Neural progenitor cell (in vitro differentiated cells): ENCODE measurements at regions not wholly inside any gene's neighbourhood (a gene's known extent, or its start where the extent isn't known, plus 50 kb on each side); places are given as distances from the start of the nearest gene placed in this dataset.

ENCODE experiments used
- EZH2phosphoT487 ChIP-seq: fragments of 200-600 bp; sonication (generic); IDR thresholded peaks from 2 replicates; pipeline ENCODE4 v1.6.1; 2017; ENCODE audit warnings: antibody characterized with exemption
- TF ChIP-seq, protein P1 (sequence below): fragments of 200-600 bp; sonication (generic); IDR thresholded peaks from 2 replicates; pipeline ENCODE4 v1.5.1; 2017; ENCODE audit warnings: antibody characterized with exemption, mild to moderate bottlenecking

DNA sequence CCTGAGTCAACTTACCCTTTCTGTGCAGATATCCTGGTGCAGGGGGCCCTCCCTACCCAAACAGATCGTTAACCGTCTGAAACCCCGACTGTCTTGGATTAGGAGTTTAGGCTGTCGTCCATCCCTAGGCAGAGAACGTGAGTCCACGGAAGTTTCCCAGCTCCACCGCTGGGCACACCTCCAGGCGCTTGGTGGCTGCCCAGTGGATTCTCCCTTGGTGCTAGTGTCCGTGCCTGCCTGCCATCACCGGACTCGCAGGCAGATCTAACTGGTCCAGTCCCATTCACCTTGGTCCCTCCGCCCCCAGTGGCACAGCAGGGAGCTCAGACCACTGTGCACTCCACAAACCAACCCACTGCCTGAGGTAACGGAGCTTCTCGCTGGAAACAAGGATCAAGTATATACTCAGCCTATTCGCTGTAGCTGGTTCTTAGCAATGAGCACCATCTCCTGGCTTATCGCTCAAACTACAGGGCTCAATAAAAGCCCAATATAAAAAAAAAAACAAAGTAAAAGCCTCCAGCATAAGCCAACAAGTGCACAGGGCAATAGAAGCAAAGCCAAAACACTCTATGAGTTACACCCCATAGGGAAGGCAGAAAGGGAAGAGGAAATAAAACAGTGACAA lies 79.5 kb upstream of the USP9Y start:
- TF ChIP-seq, protein P1, sequence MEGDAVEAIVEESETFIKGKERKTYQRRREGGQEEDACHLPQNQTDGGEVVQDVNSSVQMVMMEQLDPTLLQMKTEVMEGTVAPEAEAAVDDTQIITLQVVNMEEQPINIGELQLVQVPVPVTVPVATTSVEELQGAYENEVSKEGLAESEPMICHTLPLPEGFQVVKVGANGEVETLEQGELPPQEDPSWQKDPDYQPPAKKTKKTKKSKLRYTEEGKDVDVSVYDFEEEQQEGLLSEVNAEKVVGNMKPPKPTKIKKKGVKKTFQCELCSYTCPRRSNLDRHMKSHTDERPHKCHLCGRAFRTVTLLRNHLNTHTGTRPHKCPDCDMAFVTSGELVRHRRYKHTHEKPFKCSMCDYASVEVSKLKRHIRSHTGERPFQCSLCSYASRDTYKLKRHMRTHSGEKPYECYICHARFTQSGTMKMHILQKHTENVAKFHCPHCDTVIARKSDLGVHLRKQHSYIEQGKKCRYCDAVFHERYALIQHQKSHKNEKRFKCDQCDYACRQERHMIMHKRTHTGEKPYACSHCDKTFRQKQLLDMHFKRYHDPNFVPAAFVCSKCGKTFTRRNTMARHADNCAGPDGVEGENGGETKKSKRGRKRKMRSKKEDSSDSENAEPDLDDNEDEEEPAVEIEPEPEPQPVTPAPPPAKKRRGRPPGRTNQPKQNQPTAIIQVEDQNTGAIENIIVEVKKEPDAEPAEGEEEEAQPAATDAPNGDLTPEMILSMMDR = no peak
- TF ChIP-seq EZH2phosphoT487 = no peak
